Activated T-cell treated with anti-CD3 and anti-CD28 coated beads, Interleukin-2, amount 50 U/mL, for 4 hours (primary cell): ENCODE measurements at regions not wholly inside any gene's neighbourhood (a gene's known extent, or its start where the extent isn't known, plus 50 kb on each side); places are given as distances from the start of the nearest gene placed in this dataset.
"Not testable (repeated sequence)": the region's sequence is repeated elsewhere in the genome, so short reads cannot be mapped to it uniquely, and the experiment has no call there.

ENCODE experiments used
- ATAC-seq, 2 donors: fragments of 200-7000 bp; cut with Tn5 transposase; one replicate each; pipeline ENCODE4 v1.10.0; 2021
- DNase-seq: peaks from one replicate; pipeline ENCODE4 v3.0.0-alpha.2; 2020
- H3K27me3 Mint-ChIP-seq: one replicate; pipeline ENCODE4 v1.8.0; 2021; ENCODE audit warnings: low read depth, mixed read lengths
- H3K36me3 Mint-ChIP-seq: one replicate; pipeline ENCODE4 v1.8.0; 2022; ENCODE audit warnings: mixed read lengths; ENCODE audit not compliant: insufficient read depth
- H3K4me1 Mint-ChIP-seq: one replicate; pipeline ENCODE4 v1.8.0; 2021; ENCODE audit warnings: low read depth, mixed read lengths
- H3K4me3 Mint-ChIP-seq: one replicate; pipeline ENCODE4 v1.8.0; 2021; ENCODE audit warnings: mild to moderate bottlenecking, moderate library complexity, mixed read lengths
- H3K9me3 Mint-ChIP-seq: one replicate; pipeline ENCODE4 v1.8.0; 2021; ENCODE audit warnings: mixed read lengths

GRCh38 chr7:68399991-68400590 lies 1198.2 kb upstream of the AUTS2 start:
- DNase-seq (no peak), ATAC-seq (no peak)
- Mint-ChIP-seq H3K4me3 (no peak overlapping the region), H3K36me3 (no peaks in the 10 kb centered on the region), H3K27me3 (no peaks in the 10 kb centered on the region), H3K9me3 (peaks cover 21% of the 10 kb centered on the region), H3K4me1 (no peaks in the 10 kb centered on the region)

DNA sequence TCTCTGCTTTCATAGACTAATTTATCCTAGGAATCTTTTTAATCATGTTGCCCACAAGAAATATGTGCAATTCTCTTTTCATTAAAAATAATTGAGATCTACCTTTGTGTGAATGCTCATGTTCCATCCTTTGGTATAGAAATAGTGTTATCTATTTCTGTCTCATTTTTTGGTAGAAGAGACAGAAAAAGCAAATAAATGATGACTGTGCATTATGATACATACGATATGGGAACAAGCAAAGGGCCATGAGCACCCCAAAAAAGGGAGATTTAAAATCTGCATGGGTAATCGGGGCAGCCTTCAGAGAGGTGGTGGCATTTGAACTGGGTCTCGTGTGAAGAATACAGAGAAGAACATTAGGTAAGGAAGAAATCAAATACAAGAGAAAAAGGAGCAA lies 1197.5 kb upstream of the AUTS2 start:
- H3K9me3 Mint-ChIP-seq = peaks cover 28% of the 10 kb centered on the region
- no peaks in the 10 kb centered on the region for H3K36me3 Mint-ChIP-seq
- no peak for DNase-seq
- ATAC-seq = no peak
- no peaks in the 10 kb centered on the region for H3K4me1 Mint-ChIP-seq
- no peaks in the 10 kb centered on the region for H3K27me3 Mint-ChIP-seq
- H3K4me3 Mint-ChIP-seq = no peak overlapping the region

GRCh38 chr7:68401313-68401712 lies 1197.0 kb upstream of the AUTS2 start:
- Mint-ChIP-seq H3K9me3 (peaks cover 30% of the 10 kb centered on the region), H3K4me3 (no peak overlapping the region), H3K4me1 (no peaks in the 10 kb centered on the region), H3K27me3 (no peaks in the 10 kb centered on the region), H3K36me3 (no peaks in the 10 kb centered on the region)
- ATAC-seq (no peak), DNase-seq (no peak)

DNA sequence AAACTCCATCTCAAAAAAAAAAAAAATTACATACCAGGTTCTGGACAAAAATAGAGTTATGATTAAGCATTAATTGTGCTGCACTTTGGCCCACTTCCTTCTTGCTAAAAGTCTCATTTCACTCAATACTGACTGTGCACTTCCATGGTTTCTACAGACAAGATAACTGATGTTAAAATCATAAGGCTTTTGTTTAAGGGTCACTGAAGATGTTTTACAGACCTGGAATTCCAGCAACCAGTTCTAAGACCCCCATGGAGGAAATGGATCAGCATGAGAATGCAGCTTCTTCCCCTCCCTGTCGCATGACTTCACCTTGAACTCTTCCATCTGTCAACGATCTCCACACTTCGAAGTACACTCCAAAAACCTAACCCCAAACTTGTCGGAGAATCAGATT lies 1191.8 kb upstream of the AUTS2 start:
- Mint-ChIP-seq H3K4me3 (no peak overlapping the region), H3K4me1 (no peaks in the 10 kb centered on the region), H3K27me3 (no peaks in the 10 kb centered on the region), H3K9me3 (peaks cover 23% of the 10 kb centered on the region), H3K36me3 (no peaks in the 10 kb centered on the region)
- DNase-seq (no peak), ATAC-seq (no peak)

- peaks cover 26% of the 10 kb centered on the region for H3K9me3 Mint-ChIP-seq
- H3K4me3 Mint-ChIP-seq = no peak overlapping the region
- no peak for ATAC-seq
- H3K36me3 Mint-ChIP-seq = no peaks in the 10 kb centered on the region
- H3K4me1 Mint-ChIP-seq = no peaks in the 10 kb centered on the region
- DNase-seq = no peak
- H3K27me3 Mint-ChIP-seq = no peaks in the 10 kb centered on the region
These were observed 1190.8 kb upstream of the AUTS2 start for GRCh38 chr7:68407460-68407859.

- Mint-ChIP-seq H3K27me3 (no peaks in the 10 kb centered on the region), H3K4me3 (no peak overlapping the region), H3K36me3 (no peaks in the 10 kb centered on the region), H3K4me1 (no peaks in the 10 kb centered on the region), H3K9me3 (peaks cover 22% of the 10 kb centered on the region)
- ATAC-seq = no peak
- no peak for DNase-seq
These were observed 1189.4 kb upstream of the AUTS2 start for GRCh38 chr7:68408873-68409272.

GRCh38 chr7:68409851-68410250 lies 1188.4 kb upstream of the AUTS2 start:
- ATAC-seq (no peak), DNase-seq (no peak)
- peaks cover 20% of the 10 kb centered on the region for H3K9me3 Mint-ChIP-seq
- no peaks in the 10 kb centered on the region for H3K36me3 Mint-ChIP-seq
- H3K27me3 Mint-ChIP-seq = no peaks in the 10 kb centered on the region
- H3K4me3 Mint-ChIP-seq = no peak overlapping the region
- H3K4me1 Mint-ChIP-seq = no peaks in the 10 kb centered on the region

GRCh38 chr7:68410693-68411092 lies 1187.6 kb upstream of the AUTS2 start:
- H3K36me3 Mint-ChIP-seq, H3K4me1 Mint-ChIP-seq, DNase-seq, H3K27me3 Mint-ChIP-seq, ATAC-seq, H3K4me3 Mint-ChIP-seq: not testable (repeated sequence)
- H3K9me3 Mint-ChIP-seq = peaks cover 12% of the 10 kb centered on the region

- H3K27me3 Mint-ChIP-seq = no peaks in the 10 kb centered on the region
- H3K36me3 Mint-ChIP-seq = no peaks in the 10 kb centered on the region
These were observed 1186.5 kb upstream of the AUTS2 start for GRCh38 chr7:68411742-68412141.

DNA sequence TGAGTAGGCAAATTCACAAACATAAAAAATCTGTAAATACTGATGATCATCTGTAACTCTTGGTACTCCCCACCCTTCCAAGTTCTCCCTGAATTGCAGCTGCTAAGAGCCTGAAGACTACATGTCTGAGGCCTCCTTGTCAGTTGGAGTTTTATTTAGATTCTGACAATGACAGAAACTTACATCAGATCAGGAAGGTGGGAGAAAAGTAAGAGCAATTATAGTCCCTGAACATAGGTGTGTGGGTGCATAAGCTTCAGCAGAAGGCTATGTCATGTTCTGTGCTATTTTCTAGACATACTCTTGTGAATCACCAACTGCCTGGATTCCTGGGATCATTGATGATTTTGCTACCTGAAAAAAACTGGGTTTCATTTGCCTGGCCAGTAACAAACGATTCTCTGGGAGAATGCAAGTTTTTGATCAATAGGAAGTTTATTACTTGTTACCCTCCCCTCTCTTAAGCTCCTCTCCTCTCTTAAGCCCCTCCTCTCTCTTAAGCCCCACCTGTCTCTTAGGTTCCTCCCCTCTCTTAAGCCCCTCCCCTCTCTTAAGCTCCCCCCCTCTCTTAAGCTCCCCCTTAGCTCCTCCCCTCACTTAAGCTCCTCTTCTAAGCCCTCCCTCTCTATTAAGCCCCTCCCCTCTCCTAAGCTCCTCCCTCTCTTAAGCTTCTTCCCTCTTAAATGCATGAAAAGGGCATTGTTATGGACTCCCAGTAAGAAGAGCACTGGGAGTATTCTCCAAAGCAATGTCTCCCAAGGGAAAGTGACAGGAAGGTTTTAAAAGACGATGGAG lies 1183.4 kb upstream of the AUTS2 start:
- H3K36me3 Mint-ChIP-seq = no peaks in the 10 kb centered on the region
- H3K4me3 Mint-ChIP-seq = no peak overlapping the region
- no peak for ATAC-seq

More at GRCh38 chr7:68411742-68412141, 1186.5 kb upstream of the AUTS2 start:
- Mint-ChIP-seq H3K4me3 (no peak overlapping the region), H3K9me3 (peaks cover 9% of the 10 kb centered on the region), H3K4me1 (no peaks in the 10 kb centered on the region)
- DNase-seq = no peak
- ATAC-seq = no peak

DNA sequence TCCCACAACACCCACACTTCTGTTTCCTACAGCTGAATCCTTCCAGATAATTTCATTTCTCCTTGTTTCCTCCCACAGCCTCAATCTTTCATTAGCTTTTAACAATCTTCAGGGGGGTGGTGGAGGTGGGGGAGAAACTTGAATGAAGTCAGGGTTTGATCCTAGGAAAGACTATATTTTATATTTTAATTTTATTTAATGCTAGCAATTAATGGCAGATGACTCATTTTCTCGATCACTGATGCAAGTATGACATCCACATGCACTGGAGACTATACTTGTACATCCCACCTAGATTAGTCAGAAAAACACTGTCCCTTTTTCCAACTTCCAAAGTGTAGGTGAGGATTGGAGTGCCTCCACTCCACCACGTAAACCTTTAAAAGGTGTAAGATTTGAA lies 1181.3 kb upstream of the AUTS2 start:
- H3K4me1 Mint-ChIP-seq = no peaks in the 10 kb centered on the region

More for the DNA sequence above, 1183.4 kb upstream of the AUTS2 start:
- Mint-ChIP-seq H3K4me1 (no peaks in the 10 kb centered on the region), H3K9me3 (peaks cover 16% of the 10 kb centered on the region), H3K27me3 (no peaks in the 10 kb centered on the region)
- DNase-seq = no peak

GRCh38 chr7:68417659-68418058 lies 1180.6 kb upstream of the AUTS2 start:
- no peaks in the 10 kb centered on the region for H3K4me1 Mint-ChIP-seq
- peaks cover 19% of the 10 kb centered on the region for H3K9me3 Mint-ChIP-seq
- no peaks in the 10 kb centered on the region for H3K36me3 Mint-ChIP-seq
- H3K27me3 Mint-ChIP-seq = no peaks in the 10 kb centered on the region
- DNase-seq = no peak
- no peak overlapping the region for H3K4me3 Mint-ChIP-seq
- no peak for ATAC-seq

More for the DNA sequence above, 1181.3 kb upstream of the AUTS2 start:
- H3K27me3 Mint-ChIP-seq = no peaks in the 10 kb centered on the region
- DNase-seq (no peak), ATAC-seq (no peak)
- H3K4me3 Mint-ChIP-seq = no peak overlapping the region
- peaks cover 24% of the 10 kb centered on the region for H3K9me3 Mint-ChIP-seq
- no peaks in the 10 kb centered on the region for H3K36me3 Mint-ChIP-seq

DNA sequence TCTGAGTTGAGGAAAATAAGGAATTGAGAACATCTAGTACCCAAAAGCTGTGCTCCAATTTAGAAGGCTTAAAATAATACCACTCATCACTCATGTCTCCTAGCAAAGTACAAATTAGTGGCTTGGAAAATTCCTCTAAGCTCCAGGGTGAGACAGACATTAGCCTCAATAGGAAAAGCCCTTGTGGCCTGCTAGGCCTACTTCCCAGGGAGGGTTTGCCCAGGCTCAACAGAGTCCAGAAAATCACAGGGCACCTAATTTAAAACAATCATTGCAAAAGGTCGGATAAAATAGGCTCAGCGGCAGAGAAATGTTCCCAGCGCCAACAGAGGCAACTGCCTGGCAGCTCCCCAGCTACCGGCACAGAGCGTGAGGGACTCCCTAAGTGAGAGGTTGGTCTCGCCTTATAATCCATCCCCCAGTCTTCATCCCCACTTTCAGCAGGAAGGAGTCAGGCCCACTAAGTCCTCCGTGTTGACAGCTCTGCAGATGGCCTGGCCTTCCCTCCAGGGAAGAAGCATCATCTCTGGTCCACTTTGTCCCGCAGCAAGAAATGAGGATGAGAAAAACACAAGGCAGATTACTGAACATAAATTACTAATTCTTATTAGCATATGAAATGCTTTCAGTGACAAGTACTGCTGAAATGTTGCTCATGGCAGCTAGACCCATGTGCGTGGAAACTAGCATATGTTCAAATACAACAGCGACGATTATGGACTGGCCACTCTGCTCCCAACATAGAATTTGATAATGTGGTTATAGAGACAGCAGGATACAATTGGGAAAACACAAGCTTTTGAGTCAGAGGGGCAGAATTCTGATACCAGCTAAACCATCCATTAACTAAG lies 1177.7 kb upstream of the AUTS2 start:
- no peaks in the 10 kb centered on the region for H3K4me1 Mint-ChIP-seq
- H3K27me3 Mint-ChIP-seq = no peaks in the 10 kb centered on the region
- H3K9me3 Mint-ChIP-seq = peaks cover 19% of the 10 kb centered on the region

DNA sequence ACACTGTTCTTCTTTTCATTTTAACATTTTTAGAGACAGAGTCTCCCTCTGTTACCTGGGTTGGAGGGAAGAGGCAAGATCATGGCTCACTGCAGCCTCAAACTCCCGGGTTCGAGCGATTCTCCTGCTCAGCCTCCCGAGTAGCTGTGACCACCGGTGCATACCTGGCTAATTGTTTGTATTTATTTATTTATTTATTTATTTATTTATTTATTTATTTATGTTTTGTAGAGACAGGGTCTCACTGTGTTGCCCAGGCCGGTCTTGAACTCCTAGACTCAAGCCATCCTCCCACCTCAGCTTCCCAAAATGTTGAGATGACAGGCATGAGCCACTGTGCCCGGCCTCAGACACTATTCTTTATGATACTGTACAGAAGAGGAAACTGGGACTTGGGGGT lies 1176.6 kb upstream of the AUTS2 start:
- Mint-ChIP-seq H3K4me3 (no peak overlapping the region), H3K4me1 (no peaks in the 10 kb centered on the region), H3K27me3 (no peaks in the 10 kb centered on the region), H3K36me3 (no peaks in the 10 kb centered on the region), H3K9me3 (peaks cover 19% of the 10 kb centered on the region)
- no peak for ATAC-seq
- DNase-seq = no peak

More for the DNA sequence above, 1177.7 kb upstream of the AUTS2 start:
- ATAC-seq = no peak
- H3K4me3 Mint-ChIP-seq = no peak overlapping the region
- no peaks in the 10 kb centered on the region for H3K36me3 Mint-ChIP-seq
- DNase-seq = no peak
